GM12874 (cell line): ENCODE measurements at regions not wholly inside any gene's neighbourhood (a gene's known extent, or its start where the extent isn't known, plus 50 kb on each side); places are given as distances from the start of the nearest gene placed in this dataset.

Experiments used
- CTCF ChIP-seq: IDR thresholded peaks from 2 replicates; pipeline ENCODE4 v1.5.1; 2011; ENCODE audit warnings: low read depth, mild to moderate bottlenecking, control low read depth, low read length, moderate library complexity; ENCODE audit not compliant: insufficient read depth

- TF ChIP-seq CTCF, result no peak
These were observed 223.6 kb downstream of the CGGBP1 start for GRCh38 chr3:87835236-87835635.

- TF ChIP-seq CTCF, result no peak
These were observed 224.5 kb downstream of the CGGBP1 start for GRCh38 chr3:87834327-87834726.

- no peak for TF ChIP-seq CTCF
These were observed 225.8 kb downstream of the CGGBP1 start for GRCh38 chr3:87833039-87833377.

- TF ChIP-seq CTCF, result no peak
These were observed 230.8 kb downstream of the CGGBP1 start for GRCh38 chr3:87828046-87828445.

GRCh38 chr3:87822563-87822962, 236.2 kb downstream of the CGGBP1 start:
- TF ChIP-seq CTCF, result no peak

GRCh38 chr3:87811953-87812352, 246.9 kb downstream of the CGGBP1 start:
- no peak for TF ChIP-seq CTCF

- no peak for TF ChIP-seq CTCF
These were observed 248.3 kb downstream of the CGGBP1 start for GRCh38 chr3:87810452-87811016.
